IMR-90 (cell line): ENCODE measurements at regions not wholly inside any gene's neighbourhood (a gene's known extent, or its start where the extent isn't known, plus 50 kb on each side); places are given as distances from the start of the nearest gene placed in this dataset.
A peak's percentile ranks its signal among the peaks of the same experiment; 100 is the strongest.

Source experiments
- ATAC-seq: fragments of 200-7000 bp; cut with Tn5 transposase; 2 replicates; pipeline ENCODE4 v1.9.1; 2020; ENCODE audit warnings: low read depth, mild to moderate bottlenecking, moderate library complexity
- BruUV-seq: library from RNA; stranded (reverse); fragments of 400-500 nt; replicated peaks from 2 replicates; lab custom pipeline; 2021; lab: Mats Ljungman, UMichigan
- CTCF ChIA-PET: fragments of 300-600 bp; formaldehyde crosslinking; extraction: SDS; loops from one replicate; lab custom pipeline; 2021; ENCODE audit warnings: antibody characterized with exemption; lab: Yijun Ruan, JAX
- POLR2A ChIA-PET: fragments of 300-600 bp; sonication (Branson Sonifier 250); formaldehyde crosslinking; loops from one replicate; lab custom pipeline; 2022; ENCODE audit warnings: antibody characterized with exemption; ENCODE audit not compliant: unreplicated experiment; lab: Charles Lee
- DNase-seq: peaks from one replicate; pipeline ENCODE4 v3.0.0; 2013
- H2AFZ ChIP-seq: replicated peaks from 2 replicates; pipeline ENCODE3; 2013; ENCODE audit warnings: low read length, mild to moderate bottlenecking; ENCODE audit not compliant: poor library complexity
- H2AK5ac ChIP-seq: 2 replicates; pipeline ENCODE4 v1.6.1; 2013; ENCODE audit warnings: low read depth, low read length, inconsistent platforms
- H2AK9ac ChIP-seq: replicated peaks from 2 replicates; pipeline ENCODE3; 2013; ENCODE audit warnings: mild to moderate bottlenecking, low read depth, low read length, moderate library complexity; ENCODE audit not compliant: poor library complexity
- H2BK120ac ChIP-seq: 2 replicates; pipeline ENCODE4 v1.6.1; 2013; ENCODE audit warnings: low read depth, low read length, inconsistent platforms
- H2BK15ac ChIP-seq: 3 replicates; pipeline ENCODE4 v1.6.1; 2013; ENCODE audit warnings: low read depth, low read length, inconsistent platforms
- H2BK20ac ChIP-seq: 2 replicates; pipeline ENCODE4 v1.6.1; 2013; ENCODE audit warnings: low read depth, mild to moderate bottlenecking, inconsistent platforms, low read length, moderate library complexity
- H2BK5ac ChIP-seq: 2 replicates; pipeline ENCODE4 v1.6.1; 2013; ENCODE audit warnings: mild to moderate bottlenecking, low read depth, low read length, inconsistent platforms; ENCODE audit not compliant: poor library complexity, severe bottlenecking
- H3K14ac ChIP-seq: replicated peaks from 2 replicates; pipeline ENCODE4 v1.6.1; 2013; ENCODE audit warnings: low read depth, low read length, inconsistent platforms
- H3K18ac ChIP-seq: 2 replicates; pipeline ENCODE4 v1.6.1; 2013; ENCODE audit warnings: low read depth, low read length, control low read depth
- H3K23ac ChIP-seq: 2 replicates; pipeline ENCODE4 v1.6.1; 2013; ENCODE audit warnings: low read depth, low read length, inconsistent platforms
- H3K27ac ChIP-seq: 2 replicates; pipeline ENCODE4 v1.5.1; 2013; ENCODE audit warnings: mild to moderate bottlenecking, control low read depth, low read length; ENCODE audit not compliant: insufficient read depth
- H3K27me3 ChIP-seq: 2 replicates; pipeline ENCODE4 v1.6.1; 2013; ENCODE audit warnings: low read length; ENCODE audit not compliant: control insufficient read depth, insufficient read depth
- H3K36me3 ChIP-seq: 2 replicates; pipeline ENCODE4 v1.6.1; 2013; ENCODE audit warnings: low read length, mixed read lengths; ENCODE audit not compliant: control insufficient read depth, insufficient read depth
- H3K4ac ChIP-seq: 2 replicates; pipeline ENCODE4 v1.6.1; 2013; ENCODE audit warnings: low read depth, low read length, inconsistent platforms
- H3K4me1 ChIP-seq: 2 replicates; pipeline ENCODE4 v1.6.1; 2013; ENCODE audit warnings: low read length, mixed read lengths; ENCODE audit not compliant: control insufficient read depth, insufficient read depth
- H3K4me2 ChIP-seq: 2 replicates; pipeline ENCODE4 v1.6.1; 2013; ENCODE audit warnings: low read depth, mild to moderate bottlenecking, control low read depth, low read length, moderate library complexity
- H3K4me3 ChIP-seq: 2 replicates; pipeline ENCODE4 v1.5.1; 2013; ENCODE audit warnings: low read depth, mild to moderate bottlenecking, control low read depth, low read length, moderate library complexity; ENCODE audit not compliant: insufficient read depth
- H3K56ac ChIP-seq: 2 replicates; pipeline ENCODE4 v1.6.1; 2013; ENCODE audit warnings: low read length, inconsistent platforms; ENCODE audit not compliant: insufficient read depth; ENCODE audit errors: extremely low read depth
- H3K79me1 ChIP-seq, 2 experiments: 2 replicates each; pipeline ENCODE4 v1.6.1; 2013; ENCODE audit warnings: low read length in 2 of 2, inconsistent platforms in 1 of 2, low read depth in 1 of 2
- H3K9ac ChIP-seq: 2 replicates; pipeline ENCODE4 v1.6.1; 2013; ENCODE audit warnings: low read depth, low read length, control low read depth
- H3K9me1 ChIP-seq: 2 replicates; pipeline ENCODE4 v1.6.1; 2013; ENCODE audit warnings: low read length, inconsistent platforms; ENCODE audit not compliant: insufficient read depth
- H3K9me3 ChIP-seq: 2 replicates; pipeline ENCODE4 v1.6.1; 2013; ENCODE audit warnings: low read length; ENCODE audit not compliant: control insufficient read depth, insufficient read depth
- H4K20me1 ChIP-seq: 2 replicates; pipeline ENCODE4 v1.6.1; 2013; ENCODE audit warnings: low read length, inconsistent platforms; ENCODE audit not compliant: insufficient read depth
- H4K5ac ChIP-seq: 2 replicates; pipeline ENCODE4 v1.6.1; 2013; ENCODE audit warnings: mild to moderate bottlenecking, low read depth, low read length, control low read depth
- H4K8ac ChIP-seq, 2 experiments: 2 replicates each; pipeline ENCODE4 v1.6.1; 2013; ENCODE audit warnings: low read depth in 2 of 2, low read length in 2 of 2, control low read depth in 1 of 2, inconsistent platforms in 1 of 2
- H4K91ac ChIP-seq: 2 replicates; pipeline ENCODE4 v1.6.1; 2013; ENCODE audit warnings: low read depth, low read length, inconsistent platforms; ENCODE audit not compliant: insufficient read depth
- BHLHE40 ChIP-seq: fragments of 150-350 bp; IDR thresholded peaks from 2 replicates; pipeline ENCODE4 v1.6.1; 2016; ENCODE audit warnings: mild to moderate bottlenecking, low read depth, low read length
- CEBPB ChIP-seq: IDR thresholded peaks from 2 replicates; pipeline ENCODE4 v1.6.1; 2012; ENCODE audit warnings: low read depth, low read length, improper control_type of control experiment
- CHD1 ChIP-seq: IDR thresholded peaks from 2 replicates; pipeline ENCODE4 v1.6.1; 2012; ENCODE audit warnings: low read depth, low read length, improper control_type of control experiment
- NFE2L2 ChIP-seq: fragments of 150-350 bp; IDR thresholded peaks from 2 replicates; pipeline ENCODE4 v1.6.1; 2016; ENCODE audit warnings: low read depth, mild to moderate bottlenecking, low read length
- RAD21 ChIP-seq: IDR thresholded peaks from 2 replicates; pipeline ENCODE4 v1.6.1; 2012; ENCODE audit warnings: low read length, improper control_type of control experiment
- RFX5 ChIP-seq: IDR thresholded peaks from 2 replicates; pipeline ENCODE4 v1.8.0; 2012; ENCODE audit warnings: low read depth, mild to moderate bottlenecking, low read length, moderate library complexity
- SMC3 ChIP-seq: fragments of 150-350 bp; IDR thresholded peaks from 2 replicates; pipeline ENCODE4 v1.6.1; 2016; ENCODE audit warnings: low read depth, mild to moderate bottlenecking, antibody characterized with exemption, low read length, moderate library complexity
- USF2 ChIP-seq: fragments of 150-350 bp; IDR thresholded peaks from 2 replicates; pipeline ENCODE4 v1.6.1; 2017; ENCODE audit warnings: mild to moderate bottlenecking, antibody characterized with exemption, low read length, low read depth
- WGBS, 2 experiments: methylation state at CpG; one replicate each; pipeline versions ENCODE4 v1.1.5 to v1.1.7; 2013; ENCODE audit warnings: missing lambda C conversion rate in 2 of 2; ENCODE audit not compliant: insufficient read length in 1 of 2; ENCODE audit errors: extremely low coverage in 2 of 2; 5-methylcytosine and 5-hydroxymethylcytosine counted together
- dilution Hi-C: fragments of 300-500 bp; cut with HindIII; formaldehyde crosslinking; loops from one replicate; pipeline ENCODE4 v1.14.3; 2018; ENCODE audit warnings: low sequenced_read_pairs; ENCODE audit not compliant: unreplicated experiment
- in situ Hi-C: fragments of 300-500 bp; cut with MboI; formaldehyde crosslinking; loops from 3 replicates; pipeline ENCODE4 v1.14.3; 2019; ENCODE audit warnings: low sequenced_read_pairs, inconsistent platforms, mixed read lengths
- intact Hi-C: fragments of 100-400 bp; cut with micrococcal nuclease; formaldehyde crosslinking; loops from 2 replicates; pipeline ENCODE4 v1.10.0; 2022
- TF ChIP-seq, protein P1 (sequence below): conservative IDR thresholded peaks from 2 replicates; pipeline ENCODE4 v1.5.1; 2012; ENCODE audit warnings: mild to moderate bottlenecking, low read depth, low read length, improper control_type of control experiment

GRCh38 chr5:110969502-110969901, 102.0 kb upstream of the TSLP start:
- intact Hi-C loops: no loop called here
- Histone ChIP-seq H4K5ac (no peak overlapping the region), H3K14ac (no peak overlapping the region), H4K8ac (peak overlapping the region in 1 of 2 experiments; percentile 30; a peak in 1 of 4 replicates), H3K27me3 (no peaks in the 10 kb centered on the region), H3K9ac (no peak overlapping the region), H2BK15ac (no peak overlapping the region), H2AK9ac (no peak overlapping the region), H3K18ac (no peak overlapping the region; the same call in 1 of the 2 replicates), H2AK5ac (no peak overlapping the region), H3K4me1 (peaks cover 6% of the 10 kb centered on the region), H3K56ac (no peak overlapping the region), H3K4ac (no peak overlapping the region), H3K79me1 (no peaks in the 10 kb centered on the region), H4K91ac (no peak overlapping the region), H2AFZ (no peak overlapping the region), H3K36me3 (no peaks in the 10 kb centered on the region), H2BK120ac (peak overlapping the region; percentile 34; the same call in 1 of the 2 replicates), H3K9me1 (peaks cover 5% of the 10 kb centered on the region), H4K20me1 (no peaks in the 10 kb centered on the region), H2BK20ac (no peak overlapping the region), H2BK5ac (no peak overlapping the region), H3K27ac (no peak overlapping the region), H3K4me3 (no peak overlapping the region), H3K4me2 (peak overlapping the region; percentile 30; the same call in 1 of the 2 replicates), H3K23ac (no peak overlapping the region), H3K9me3 (no peaks in the 10 kb centered on the region)
- ATAC-seq (no peak), DNase-seq (no peak)
- TF ChIP-seq, protein P1, sequence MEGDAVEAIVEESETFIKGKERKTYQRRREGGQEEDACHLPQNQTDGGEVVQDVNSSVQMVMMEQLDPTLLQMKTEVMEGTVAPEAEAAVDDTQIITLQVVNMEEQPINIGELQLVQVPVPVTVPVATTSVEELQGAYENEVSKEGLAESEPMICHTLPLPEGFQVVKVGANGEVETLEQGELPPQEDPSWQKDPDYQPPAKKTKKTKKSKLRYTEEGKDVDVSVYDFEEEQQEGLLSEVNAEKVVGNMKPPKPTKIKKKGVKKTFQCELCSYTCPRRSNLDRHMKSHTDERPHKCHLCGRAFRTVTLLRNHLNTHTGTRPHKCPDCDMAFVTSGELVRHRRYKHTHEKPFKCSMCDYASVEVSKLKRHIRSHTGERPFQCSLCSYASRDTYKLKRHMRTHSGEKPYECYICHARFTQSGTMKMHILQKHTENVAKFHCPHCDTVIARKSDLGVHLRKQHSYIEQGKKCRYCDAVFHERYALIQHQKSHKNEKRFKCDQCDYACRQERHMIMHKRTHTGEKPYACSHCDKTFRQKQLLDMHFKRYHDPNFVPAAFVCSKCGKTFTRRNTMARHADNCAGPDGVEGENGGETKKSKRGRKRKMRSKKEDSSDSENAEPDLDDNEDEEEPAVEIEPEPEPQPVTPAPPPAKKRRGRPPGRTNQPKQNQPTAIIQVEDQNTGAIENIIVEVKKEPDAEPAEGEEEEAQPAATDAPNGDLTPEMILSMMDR: no peak
- TF ChIP-seq CEBPB (no peak; the same call in 1 of the 2 replicates), BHLHE40 (no peak), RFX5 (no peak), SMC3 (no peak), RAD21 (no peak), NFE2L2 (no peak), CHD1 (no peak), USF2 (no peak)
- in situ Hi-C loops: no loop called here
- POLR2A ChIA-PET: no interaction called here
- no TSS peak for BruUV-seq
- CTCF ChIA-PET: no interaction called here
- dilution Hi-C loops: no loop called here
- WGBS, 2 experiments: no CpG with 5 or more reads among the region's 3 CpGs
